ENCODE measurements at regions not wholly inside any gene's neighbourhood (a gene's known extent, or its start where the extent isn't known, plus 50 kb on each side); places are given as distances from the start of the nearest gene placed in this dataset.
"Not testable (repeated sequence)": the region's sequence is repeated elsewhere in the genome, so short reads cannot be mapped to it uniquely, and the experiment has no call there.

DNA sequence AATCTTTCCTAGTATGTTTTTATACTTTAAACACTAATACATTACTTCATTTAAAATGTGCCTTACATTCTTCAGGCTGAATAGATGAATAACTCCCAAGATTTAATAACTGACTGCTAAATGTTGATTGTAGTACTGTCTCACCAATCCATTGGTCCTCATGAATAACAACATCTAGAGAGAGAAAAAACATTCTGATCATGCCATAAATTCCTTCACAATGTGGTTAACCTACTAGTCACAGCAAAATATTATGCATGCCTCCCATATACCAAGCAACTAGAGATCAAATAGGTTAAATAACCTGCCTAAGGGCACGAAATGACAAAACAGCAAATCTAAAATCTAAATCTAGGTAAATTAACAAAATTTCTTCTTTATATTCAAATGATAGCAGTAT lies 66.2 kb downstream of the SYT15 start:
- not testable (repeated sequence) for H3K4me3 ChIP-seq (ENCODE audit: low read length); H3K4me1 ChIP-seq (ENCODE audit: insufficient read depth, low read length); H3K27me3 ChIP-seq (ENCODE audit: insufficient read depth, low read length); H3K9me3 ChIP-seq (ENCODE audit: low read depth, low read length)

DNA sequence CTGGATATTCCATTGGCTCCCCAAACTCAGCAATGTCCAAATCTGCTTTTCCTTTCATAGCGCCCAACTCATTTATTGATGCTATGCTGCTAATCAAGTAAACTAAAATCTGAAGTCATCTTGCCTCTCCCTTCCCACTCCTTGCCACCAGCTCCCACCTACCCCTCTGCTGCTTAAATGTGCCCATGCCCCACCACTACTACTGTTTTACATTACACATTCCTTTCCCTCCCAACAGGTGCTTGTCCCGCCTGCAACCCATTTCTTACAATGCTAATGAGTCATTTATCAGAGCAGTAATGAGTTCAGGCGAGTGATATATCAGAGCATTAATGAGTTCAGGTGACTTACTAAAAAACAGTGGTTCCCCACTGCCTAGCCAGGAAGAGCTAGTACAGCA lies 67.2 kb downstream of the SYT15 start:
- H3K4me1 ChIP-seq (ENCODE audit: insufficient read depth, low read length); H3K9me3 ChIP-seq (ENCODE audit: low read depth, low read length); H3K27me3 ChIP-seq (ENCODE audit: insufficient read depth, low read length); H3K4me3 ChIP-seq (ENCODE audit: low read length): not testable (repeated sequence)

DNA sequence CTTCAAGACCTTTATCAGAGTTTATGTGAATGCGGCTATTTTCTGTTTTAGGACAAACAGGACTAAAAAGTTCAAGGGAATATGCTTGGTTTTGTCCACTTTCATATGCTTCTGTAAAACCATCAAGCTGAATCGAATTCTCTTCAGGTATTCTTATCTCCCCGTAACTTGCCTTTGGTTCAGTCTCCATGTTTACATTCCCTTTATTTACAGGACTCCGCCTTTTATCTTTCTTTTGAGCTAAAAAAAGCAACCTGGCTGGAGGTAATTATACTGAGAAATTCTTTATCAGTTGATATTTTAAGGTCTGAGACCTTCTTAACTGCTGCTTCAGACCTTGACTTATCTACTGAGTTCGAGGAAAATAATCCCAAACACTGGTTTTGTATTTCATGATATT lies 72.0 kb downstream of the SYT15 start:
- H3K4me1 ChIP-seq (ENCODE audit: insufficient read depth, low read length); H3K27me3 ChIP-seq (ENCODE audit: insufficient read depth, low read length); H3K9me3 ChIP-seq (ENCODE audit: low read depth, low read length); H3K4me3 ChIP-seq (ENCODE audit: low read length): not testable (repeated sequence)

DNA sequence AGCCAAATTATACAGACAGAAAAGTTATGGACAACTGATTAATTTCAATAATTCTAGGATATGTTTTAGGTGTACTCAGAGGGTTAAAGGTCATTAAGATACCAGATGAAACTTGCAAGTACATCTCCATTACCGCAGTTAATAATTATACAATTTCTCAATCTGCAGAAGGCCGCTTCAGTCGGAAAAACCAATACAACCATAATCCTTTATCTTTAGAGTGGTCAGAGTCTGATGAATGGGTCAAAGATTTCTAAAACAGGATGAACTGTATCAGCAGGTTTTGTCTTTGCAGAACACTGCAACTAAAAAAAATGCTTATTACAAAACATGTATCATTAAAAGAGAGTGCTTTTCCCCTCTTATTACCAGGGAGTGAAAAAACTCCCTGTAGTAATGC lies 78.5 kb downstream of the SYT15 start:
- H3K4me3 ChIP-seq (ENCODE audit: low read length); H3K4me1 ChIP-seq (ENCODE audit: insufficient read depth, low read length); H3K27me3 ChIP-seq (ENCODE audit: insufficient read depth, low read length); H3K9me3 ChIP-seq (ENCODE audit: low read depth, low read length): not testable (repeated sequence)

DNA sequence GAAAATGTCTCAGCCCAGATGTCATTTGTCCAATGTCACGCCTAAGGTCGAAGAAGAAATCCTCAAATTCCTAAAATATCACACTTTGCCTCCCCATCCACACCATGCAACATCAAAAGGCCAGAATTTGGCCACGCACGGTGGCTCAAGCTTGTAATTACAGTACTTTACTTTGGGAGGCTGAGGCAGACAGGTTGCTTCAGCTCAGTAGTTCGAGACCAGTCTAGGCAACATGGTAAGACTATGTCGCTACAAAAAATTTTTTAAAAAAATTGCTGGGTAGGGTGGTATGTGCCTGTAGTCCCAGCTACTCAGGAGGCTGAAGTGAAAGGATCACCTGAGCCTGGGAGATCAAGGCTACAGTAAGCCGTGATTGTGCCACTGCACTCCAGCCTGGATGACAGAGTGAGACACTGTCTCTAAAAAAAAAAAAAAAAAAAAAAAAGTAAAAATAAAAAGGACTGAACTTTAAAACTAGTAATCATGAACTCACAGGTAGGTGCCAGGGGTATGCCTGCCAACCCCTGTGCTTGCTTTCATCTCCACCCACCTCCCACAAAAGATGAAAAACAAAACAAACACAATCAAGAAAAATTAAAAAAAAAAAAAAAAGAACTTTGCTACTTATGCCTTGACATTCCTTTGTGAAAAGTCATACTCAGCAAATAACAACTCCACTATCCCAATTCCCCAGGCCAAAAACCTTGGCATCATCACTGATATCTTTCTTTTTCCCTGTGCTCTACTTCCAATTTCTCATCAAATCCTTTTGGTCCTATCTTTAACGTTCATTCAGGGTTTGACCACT lies 81.3 kb downstream of the SYT15 start:
- H3K27me3 ChIP-seq (ENCODE audit: insufficient read depth, low read length); H3K4me1 ChIP-seq (ENCODE audit: insufficient read depth, low read length); H3K9me3 ChIP-seq (ENCODE audit: low read depth, low read length); H3K4me3 ChIP-seq (ENCODE audit: low read length): not testable (repeated sequence)

DNA sequence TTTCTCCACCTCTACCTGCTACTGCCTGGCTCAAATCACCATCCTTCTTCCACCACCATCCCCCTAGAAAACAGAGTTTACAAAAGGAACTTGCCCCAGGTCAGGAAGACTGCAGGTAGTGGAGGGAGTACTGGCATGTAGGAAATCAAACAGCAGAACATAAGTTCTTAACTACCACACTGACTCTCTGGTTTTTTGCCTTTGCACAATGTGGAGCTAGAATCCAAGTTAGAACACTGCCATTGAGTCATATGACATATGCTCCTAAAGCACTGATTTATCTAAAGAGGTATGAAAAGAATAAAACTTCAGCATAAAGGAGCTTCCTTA lies 81.9 kb downstream of the SYT15 start:
- not testable (repeated sequence) for H3K27me3 ChIP-seq (ENCODE audit: insufficient read depth, low read length); H3K4me3 ChIP-seq (ENCODE audit: low read length); H3K9me3 ChIP-seq (ENCODE audit: low read depth, low read length); H3K4me1 ChIP-seq (ENCODE audit: insufficient read depth, low read length)

DNA sequence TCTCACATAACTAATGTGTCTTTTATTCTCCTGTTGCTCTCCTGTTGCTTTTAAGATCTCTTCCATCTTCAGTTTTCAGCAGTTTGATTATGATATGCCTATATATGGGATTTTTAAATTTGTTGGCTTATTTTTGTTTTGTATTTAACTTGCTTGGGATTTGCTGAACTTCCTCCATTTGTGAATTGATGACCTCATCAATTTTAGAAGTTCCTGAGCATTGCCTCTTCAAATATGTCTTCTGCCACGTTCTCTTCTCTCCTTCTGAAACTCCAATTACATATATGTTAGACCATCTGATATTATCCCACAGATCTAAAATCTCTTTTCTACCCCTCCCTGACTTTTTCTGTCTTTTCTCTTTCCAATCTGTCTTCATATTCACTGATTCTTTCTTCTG lies 86.6 kb downstream of the SYT15 start:
- not testable (repeated sequence) for H3K9me3 ChIP-seq (ENCODE audit: low read depth, low read length); H3K4me3 ChIP-seq (ENCODE audit: low read length); H3K4me1 ChIP-seq (ENCODE audit: insufficient read depth, low read length); H3K27me3 ChIP-seq (ENCODE audit: insufficient read depth, low read length)

DNA sequence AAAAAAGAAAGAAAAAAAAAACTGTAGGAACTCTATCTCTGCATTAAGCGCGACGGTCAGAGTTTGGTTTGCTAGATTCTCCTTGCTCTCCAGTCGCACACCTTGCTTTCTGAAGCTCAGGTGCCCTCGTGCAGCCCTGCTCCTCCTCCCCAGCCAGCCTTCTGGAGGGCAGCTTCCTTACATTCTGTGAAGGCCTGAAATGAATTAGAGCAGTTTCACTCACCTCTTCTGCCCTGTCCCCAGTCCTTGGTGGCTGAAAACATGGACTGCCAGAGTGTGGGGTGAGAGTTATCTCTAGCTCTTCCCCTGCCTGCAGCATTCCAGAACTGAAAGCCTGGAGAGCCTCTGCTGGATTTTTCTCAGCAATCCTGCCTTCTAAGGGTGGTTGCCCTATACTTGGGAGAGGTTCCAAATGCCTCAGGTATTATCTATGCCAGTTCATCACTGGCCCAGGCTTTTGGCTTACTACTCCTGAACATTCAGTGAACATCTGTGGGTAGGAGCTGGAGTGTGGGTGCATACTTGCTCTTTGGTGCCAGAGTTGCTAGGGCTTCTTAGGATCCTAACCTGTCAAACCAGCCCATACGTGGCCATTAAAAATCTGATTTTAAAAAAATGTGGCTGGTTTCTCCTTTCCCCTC lies 89.5 kb downstream of the SYT15 start:
- not testable (repeated sequence) for H3K4me1 ChIP-seq (ENCODE audit: insufficient read depth, low read length); H3K4me3 ChIP-seq (ENCODE audit: low read length); H3K9me3 ChIP-seq (ENCODE audit: low read depth, low read length); H3K27me3 ChIP-seq (ENCODE audit: insufficient read depth, low read length)

DNA sequence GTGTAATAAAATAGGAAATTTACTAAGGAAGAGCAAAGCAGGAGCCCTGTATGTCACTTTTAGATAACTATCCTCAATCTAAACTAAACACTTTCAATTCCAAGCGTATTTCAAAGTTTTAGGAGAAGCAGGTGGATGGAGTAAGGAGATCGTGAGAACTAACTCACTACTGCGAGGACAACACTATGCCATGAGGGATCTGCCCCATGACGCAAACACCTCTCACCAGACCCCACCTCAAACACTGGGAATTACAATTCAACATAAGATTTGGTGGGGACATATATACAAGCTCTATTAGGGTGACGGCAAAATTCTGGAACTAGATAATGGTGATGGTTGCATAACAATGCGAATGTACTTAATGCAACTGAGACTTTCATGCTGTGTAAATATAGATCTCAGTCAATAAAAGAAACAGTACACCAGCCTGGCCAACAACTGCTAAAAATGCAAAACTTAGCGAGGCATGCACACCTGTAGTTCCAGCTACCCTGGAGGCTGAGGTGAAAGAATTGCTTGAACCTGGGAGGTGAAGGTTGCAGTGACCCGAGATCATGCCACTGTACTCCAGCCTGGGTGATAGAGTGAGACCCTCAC lies 99.0 kb downstream of the SYT15 start:
- H3K4me3 ChIP-seq (ENCODE audit: low read length); H3K27me3 ChIP-seq (ENCODE audit: insufficient read depth, low read length); H3K4me1 ChIP-seq (ENCODE audit: insufficient read depth, low read length); H3K9me3 ChIP-seq (ENCODE audit: low read depth, low read length): not testable (repeated sequence)

DNA sequence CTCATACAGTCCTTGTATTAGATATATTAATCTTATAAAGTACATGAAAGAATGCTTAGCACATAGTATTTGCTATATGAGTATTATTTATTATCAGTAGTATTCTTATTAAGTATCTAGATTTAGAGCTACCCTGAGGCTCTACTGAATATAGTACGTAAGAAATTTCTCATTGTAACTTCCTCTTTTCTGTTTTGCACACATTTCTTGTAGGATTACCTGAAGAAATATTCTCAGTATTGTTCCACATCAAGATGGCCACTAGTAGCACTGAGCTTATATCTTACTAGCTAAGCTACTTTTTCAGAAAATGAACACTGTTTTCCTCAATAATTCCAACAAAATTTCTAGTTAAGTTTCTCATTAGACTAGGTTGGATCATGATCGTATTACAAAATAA lies 112.5 kb downstream of the SYT15 start:
- not testable (repeated sequence) for H3K27me3 ChIP-seq (ENCODE audit: insufficient read depth, low read length); H3K4me3 ChIP-seq (ENCODE audit: low read length); H3K9me3 ChIP-seq (ENCODE audit: low read depth, low read length); H3K4me1 ChIP-seq (ENCODE audit: insufficient read depth, low read length)

DNA sequence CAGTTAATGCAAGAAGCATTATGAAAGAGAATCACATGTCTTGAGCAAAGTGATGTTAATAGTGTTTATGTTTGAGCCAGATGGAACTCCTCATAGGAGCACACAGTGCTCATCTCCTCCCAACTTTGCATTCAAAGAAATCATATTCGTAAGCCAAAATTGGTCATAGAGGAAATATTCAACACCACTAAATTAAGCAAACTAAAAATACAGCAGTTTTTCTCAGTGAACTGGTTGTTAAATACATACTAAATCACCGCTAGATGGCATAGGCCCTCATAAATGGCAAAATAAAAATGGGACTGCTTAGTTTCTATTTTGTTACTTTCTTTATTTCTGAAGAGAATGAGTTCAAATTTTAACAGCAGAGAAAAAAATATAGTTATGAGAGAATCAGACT lies 114.3 kb downstream of the SYT15 start:
- H3K4me1 ChIP-seq (ENCODE audit: insufficient read depth, low read length); H3K27me3 ChIP-seq (ENCODE audit: insufficient read depth, low read length); H3K9me3 ChIP-seq (ENCODE audit: low read depth, low read length); H3K4me3 ChIP-seq (ENCODE audit: low read length): not testable (repeated sequence)

DNA sequence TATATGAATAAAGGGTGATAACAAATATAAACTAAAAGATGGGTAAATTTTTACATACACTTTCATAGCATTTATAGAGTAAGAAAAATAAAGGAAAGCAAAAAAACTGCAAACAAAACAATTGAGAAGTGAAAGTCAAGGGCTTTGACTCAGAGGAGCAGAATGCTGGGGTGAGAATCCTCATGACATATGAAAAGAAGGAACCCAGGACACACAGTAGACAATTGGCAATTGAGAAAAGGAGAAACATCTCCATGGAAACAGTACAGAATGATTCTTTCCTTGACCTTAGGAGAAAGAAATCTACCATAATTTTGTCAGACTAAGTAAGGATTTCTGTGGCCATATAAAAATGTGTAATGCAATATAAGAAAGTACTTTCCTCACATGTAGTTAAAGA lies 138.3 kb downstream of the SYT15 start:
- H3K9me3 ChIP-seq (ENCODE audit: low read depth, low read length); H3K27me3 ChIP-seq (ENCODE audit: insufficient read depth, low read length); H3K4me3 ChIP-seq (ENCODE audit: low read length); H3K4me1 ChIP-seq (ENCODE audit: insufficient read depth, low read length): not testable (repeated sequence)

DNA sequence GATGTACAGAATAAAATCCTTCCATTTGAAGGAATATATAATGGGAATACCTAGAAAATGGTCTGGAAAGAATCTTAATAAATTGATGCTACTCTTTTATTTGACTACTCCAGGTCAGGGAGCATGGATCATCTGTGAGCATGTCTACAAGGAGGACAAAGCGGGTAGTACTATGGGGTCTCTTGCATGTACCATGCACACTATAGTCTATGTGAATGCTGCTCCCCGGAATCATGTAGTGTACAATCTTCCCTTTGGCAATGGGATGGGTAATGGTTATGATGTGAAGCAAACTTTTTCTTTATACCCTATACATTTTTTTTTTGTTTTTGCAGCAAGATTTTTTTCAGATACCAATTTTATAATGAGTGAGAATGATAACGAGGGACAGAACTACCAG lies 139.1 kb downstream of the SYT15 start:
- not testable (repeated sequence) for H3K4me3 ChIP-seq (ENCODE audit: low read length); H3K4me1 ChIP-seq (ENCODE audit: insufficient read depth, low read length); H3K9me3 ChIP-seq (ENCODE audit: low read depth, low read length); H3K27me3 ChIP-seq (ENCODE audit: insufficient read depth, low read length)

DNA sequence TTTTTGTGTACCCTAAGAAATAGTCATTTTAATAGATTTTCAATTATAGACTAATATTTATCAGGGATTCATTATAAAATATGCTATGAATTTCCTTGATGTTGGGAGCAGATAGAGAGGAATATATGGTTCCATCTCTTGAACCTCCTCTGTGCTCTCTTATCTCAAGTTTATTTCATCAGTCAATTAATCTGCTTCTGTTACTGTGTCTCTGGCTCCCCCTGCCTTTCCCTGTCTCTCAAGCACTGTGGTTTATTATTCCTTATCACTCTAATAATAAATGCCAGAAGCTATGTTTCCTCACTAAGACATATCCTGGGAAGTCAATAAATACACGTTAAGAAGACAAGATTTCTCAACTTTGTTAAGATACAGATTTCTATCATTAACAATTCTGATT lies 141.5 kb downstream of the SYT15 start:
- not testable (repeated sequence) for H3K9me3 ChIP-seq (ENCODE audit: low read depth, low read length); H3K27me3 ChIP-seq (ENCODE audit: insufficient read depth, low read length); H3K4me1 ChIP-seq (ENCODE audit: insufficient read depth, low read length); H3K4me3 ChIP-seq (ENCODE audit: low read length)

DNA sequence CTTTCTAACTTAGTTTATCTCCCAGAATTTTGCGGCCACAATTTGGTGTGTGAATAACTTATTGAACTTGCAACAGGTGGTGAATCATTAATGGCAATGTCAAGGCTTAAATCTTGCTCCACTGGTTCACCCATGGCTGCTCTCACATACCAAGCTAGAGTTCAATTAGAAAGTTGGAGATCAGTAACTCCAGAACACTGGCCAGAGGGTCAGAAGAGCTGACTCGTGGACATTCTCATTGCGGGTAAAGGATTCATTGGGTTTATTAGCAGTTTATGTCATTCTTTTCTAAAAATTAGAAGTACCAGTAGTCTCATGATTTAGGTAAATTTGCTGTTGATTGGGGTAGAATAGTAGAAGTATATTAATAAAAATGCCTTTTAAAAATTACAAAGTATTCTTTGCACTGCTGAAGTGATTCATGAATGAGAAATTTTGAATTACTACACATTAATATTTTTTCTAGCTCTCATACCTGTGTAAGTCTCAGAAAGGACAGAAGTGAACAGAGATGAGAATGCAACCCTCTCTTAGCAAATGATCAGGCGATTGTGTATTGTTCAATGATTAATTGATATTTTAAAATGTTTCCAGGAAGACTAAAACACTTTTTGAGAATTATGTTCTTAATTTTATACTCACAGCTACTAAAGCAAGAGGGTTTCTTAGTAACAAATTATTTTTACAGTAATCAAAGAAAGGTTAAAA lies 142.0 kb downstream of the SYT15 start:
- not testable (repeated sequence) for H3K27me3 ChIP-seq (ENCODE audit: insufficient read depth, low read length); H3K4me3 ChIP-seq (ENCODE audit: low read length); H3K4me1 ChIP-seq (ENCODE audit: insufficient read depth, low read length); H3K9me3 ChIP-seq (ENCODE audit: low read depth, low read length)

DNA sequence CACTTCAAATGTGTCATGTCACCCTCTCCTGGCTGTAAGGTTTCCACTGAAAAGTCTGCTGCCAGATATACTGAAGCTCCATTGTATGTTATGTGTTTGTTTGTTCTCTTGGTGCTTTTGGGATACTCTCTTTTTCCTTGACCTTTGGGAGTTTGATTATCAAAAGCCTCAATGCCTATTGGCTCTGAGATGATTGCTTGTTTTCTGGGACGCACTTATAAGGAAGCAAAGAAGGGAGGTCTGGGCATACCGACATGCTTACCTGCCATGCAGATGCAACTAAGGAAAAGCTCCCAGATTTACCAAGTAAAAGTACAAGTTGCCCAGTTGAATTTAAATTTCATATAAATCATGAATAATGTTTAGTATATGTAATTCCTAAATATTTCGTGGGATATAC lies 145.3 kb downstream of the SYT15 start:
- H3K4me3 ChIP-seq (ENCODE audit: low read length); H3K27me3 ChIP-seq (ENCODE audit: insufficient read depth, low read length): not testable (repeated sequence)

More for the DNA sequence above, 145.3 kb downstream of the SYT15 start:
- not testable (repeated sequence) for H3K9me3 ChIP-seq (ENCODE audit: low read depth, low read length); H3K4me1 ChIP-seq (ENCODE audit: insufficient read depth, low read length)

Data from mononuclear cell (primary cell).